ENCODE measurements at regions not wholly inside any gene's neighbourhood (a gene's known extent, or its start where the extent isn't known, plus 50 kb on each side); places are given as distances from the start of the nearest gene placed in this dataset.

DNA sequence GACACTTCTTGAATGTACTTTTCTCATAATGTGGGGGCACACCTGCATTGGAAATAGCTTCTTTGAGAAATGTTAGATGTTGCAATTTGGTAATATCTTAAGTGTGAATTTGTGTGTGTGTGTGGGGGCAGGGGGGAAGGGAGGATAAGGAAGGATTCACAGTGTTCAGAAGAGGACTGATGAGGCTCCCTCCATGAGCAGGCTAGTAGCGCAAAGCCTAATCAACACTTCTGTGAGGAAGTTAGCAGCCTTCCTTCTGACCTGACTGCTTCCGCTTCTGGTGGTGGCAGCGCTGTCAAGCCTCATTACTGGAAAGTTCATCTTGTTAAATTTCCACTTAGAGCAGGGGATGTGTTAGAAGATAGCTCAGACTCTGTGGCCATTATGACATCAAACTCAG, 295.4 kb upstream of the SPRED2 start:
- no peaks in the 10 kb centered on the region for H3K27me3 Mint-ChIP-seq (ENCODE audit: low read depth)
- no peak overlapping the region for H3K4me3 Mint-ChIP-seq
- no peak for DNase-seq (ENCODE audit: low spot score)
- no peaks in the 10 kb centered on the region for H3K4me1 Mint-ChIP-seq (ENCODE audit: low read depth)
- no peaks in the 10 kb centered on the region for H3K36me3 Mint-ChIP-seq (ENCODE audit: low read depth)
- no peaks in the 10 kb centered on the region for H3K9me3 Mint-ChIP-seq
- no peak overlapping the region for H3K27ac Mint-ChIP-seq

DNA sequence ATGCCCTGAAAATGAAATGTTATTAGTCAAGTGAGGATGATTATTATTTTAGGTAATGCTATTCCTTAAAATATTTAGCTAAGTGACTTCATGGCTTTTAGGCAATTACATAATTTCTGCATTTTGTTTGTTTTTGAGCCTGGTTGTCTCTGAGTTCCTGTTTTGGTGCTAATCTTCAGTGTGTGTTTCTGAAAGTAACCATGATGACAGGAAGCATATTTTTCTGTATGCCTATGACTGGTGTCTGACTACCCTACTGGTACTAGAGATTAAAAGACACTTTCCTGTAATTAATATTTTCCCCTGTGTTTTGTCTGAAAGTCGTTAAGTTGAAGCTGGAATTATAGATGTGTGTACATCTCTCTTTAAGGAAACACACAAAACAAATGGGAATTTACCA, 295.0 kb upstream of the SPRED2 start:
- DNase-seq (ENCODE audit: low spot score) = no peak
- H3K4me3 Mint-ChIP-seq = no peak overlapping the region
- H3K4me1 Mint-ChIP-seq (ENCODE audit: low read depth) = no peaks in the 10 kb centered on the region
- H3K27ac Mint-ChIP-seq = no peak overlapping the region
- H3K36me3 Mint-ChIP-seq (ENCODE audit: low read depth) = no peaks in the 10 kb centered on the region
- H3K9me3 Mint-ChIP-seq = no peaks in the 10 kb centered on the region
- no peaks in the 10 kb centered on the region for H3K27me3 Mint-ChIP-seq (ENCODE audit: low read depth)

DNA sequence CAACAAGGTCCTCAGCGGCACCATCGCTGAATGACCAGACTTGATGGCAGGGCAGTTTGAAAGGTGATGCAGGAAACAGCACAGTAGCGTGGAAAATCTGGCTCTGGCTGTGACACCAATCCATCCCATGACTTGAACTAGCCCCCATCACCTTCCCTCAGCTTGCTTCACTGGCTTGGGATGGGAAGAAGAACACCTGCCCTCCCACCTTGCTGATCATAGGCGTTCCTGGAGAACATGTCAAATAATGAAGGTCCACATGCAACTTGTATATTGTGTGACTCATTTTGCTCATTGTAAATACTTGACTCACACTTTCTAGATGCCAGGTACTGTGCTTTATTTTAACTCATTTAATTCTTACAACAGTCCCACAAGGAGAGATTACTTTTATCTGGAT, 292.4 kb upstream of the SPRED2 start:
- no peaks in the 10 kb centered on the region for H3K27me3 Mint-ChIP-seq (ENCODE audit: low read depth)
- no peaks in the 10 kb centered on the region for H3K36me3 Mint-ChIP-seq (ENCODE audit: low read depth)
- no peaks in the 10 kb centered on the region for H3K4me1 Mint-ChIP-seq (ENCODE audit: low read depth)
- DNase-seq (ENCODE audit: low spot score) = no peak
- no peak overlapping the region for H3K4me3 Mint-ChIP-seq
- no peaks in the 10 kb centered on the region for H3K9me3 Mint-ChIP-seq
- H3K27ac Mint-ChIP-seq = no peak overlapping the region

DNA sequence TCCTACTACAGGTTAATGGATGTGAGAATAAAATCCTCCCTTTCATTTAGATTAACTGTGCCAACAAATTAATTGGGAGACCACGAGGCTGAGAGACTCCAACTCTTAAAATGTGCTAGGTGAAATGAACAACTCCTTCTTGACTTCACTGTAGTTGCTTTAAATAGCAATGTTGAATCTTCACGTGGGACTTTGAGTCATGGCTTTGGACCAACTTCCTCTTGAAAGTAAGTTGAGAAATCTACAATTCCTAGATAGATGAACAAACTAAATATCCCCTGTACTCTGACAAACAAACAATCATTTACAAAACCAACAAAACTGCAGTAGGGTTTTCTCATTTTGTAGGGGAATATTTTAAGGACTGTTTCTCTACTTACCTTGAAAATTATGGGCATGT, 291.9 kb upstream of the SPRED2 start:
- Mint-ChIP-seq H3K9me3 (no peaks in the 10 kb centered on the region), H3K4me1 (ENCODE audit: low read depth) (no peaks in the 10 kb centered on the region), H3K4me3 (no peak overlapping the region), H3K36me3 (ENCODE audit: low read depth) (no peaks in the 10 kb centered on the region), H3K27me3 (ENCODE audit: low read depth) (no peaks in the 10 kb centered on the region), H3K27ac (no peak overlapping the region)
- DNase-seq (ENCODE audit: low spot score) = no peak

DNA sequence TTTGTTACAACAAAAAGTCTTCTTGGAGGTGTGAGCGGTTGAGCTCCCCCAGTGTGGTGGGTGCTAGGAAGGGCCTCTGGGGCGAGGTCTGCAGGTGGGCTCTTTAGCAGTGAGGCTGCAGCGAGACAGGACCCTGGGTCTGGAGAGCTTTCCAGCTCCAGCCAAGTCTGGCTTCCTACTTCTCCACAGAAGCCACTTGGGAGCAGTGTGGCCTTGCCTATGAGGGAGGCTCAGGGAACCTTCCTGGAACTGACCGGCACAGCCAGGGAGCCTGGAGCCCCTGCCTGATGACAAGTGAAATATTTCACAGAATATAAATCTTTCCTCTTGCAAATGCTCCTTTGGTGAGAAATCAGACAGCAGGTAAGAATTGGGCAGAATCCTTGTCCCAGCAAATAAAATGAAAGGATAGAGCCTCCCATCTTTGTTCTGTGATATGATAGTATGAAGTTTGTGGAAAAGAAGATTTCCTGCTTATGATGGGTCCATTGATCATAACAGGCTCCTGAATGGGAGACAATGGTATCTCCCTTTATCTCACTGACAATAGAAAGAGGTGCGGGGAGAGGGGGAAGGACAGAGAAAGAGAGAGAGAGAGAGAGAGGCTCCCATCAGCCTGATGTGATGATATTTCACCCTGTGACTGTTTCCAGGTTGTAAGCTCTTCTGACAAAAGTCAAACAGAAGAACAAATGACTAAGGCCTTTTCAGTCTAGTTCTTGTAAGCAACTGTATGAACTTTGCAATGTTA, 289.8 kb upstream of the SPRED2 start:
- Mint-ChIP-seq H3K4me3 (no peak overlapping the region), H3K27me3 (ENCODE audit: low read depth) (no peaks in the 10 kb centered on the region), H3K27ac (no peak overlapping the region), H3K9me3 (no peaks in the 10 kb centered on the region), H3K36me3 (ENCODE audit: low read depth) (no peaks in the 10 kb centered on the region), H3K4me1 (ENCODE audit: low read depth) (no peaks in the 10 kb centered on the region)
- no peak for DNase-seq (ENCODE audit: low spot score)

DNA sequence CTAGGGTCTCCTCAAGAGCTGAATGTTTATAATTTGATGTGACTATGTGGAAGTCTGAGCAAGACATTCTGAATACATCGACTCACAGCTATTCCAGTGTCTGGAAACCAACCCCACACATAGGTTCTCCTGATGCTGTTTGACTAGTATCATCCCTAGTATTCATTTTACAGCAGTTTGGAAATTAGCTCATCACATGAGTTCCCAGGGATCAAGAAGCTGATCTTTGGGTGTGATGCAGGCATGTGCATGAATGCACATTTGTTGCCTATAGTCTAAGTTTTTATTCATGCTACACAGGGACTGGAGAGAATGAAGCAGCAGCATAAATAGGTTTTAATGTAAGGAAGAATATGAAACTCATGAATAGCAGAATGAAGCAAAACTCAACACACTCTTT, 284.3 kb upstream of the SPRED2 start:
- H3K27ac Mint-ChIP-seq = no peak overlapping the region
- no peak for DNase-seq (ENCODE audit: low spot score)
- H3K36me3 Mint-ChIP-seq (ENCODE audit: low read depth) = no peaks in the 10 kb centered on the region
- H3K9me3 Mint-ChIP-seq = no peaks in the 10 kb centered on the region
- no peaks in the 10 kb centered on the region for H3K4me1 Mint-ChIP-seq (ENCODE audit: low read depth)
- H3K4me3 Mint-ChIP-seq = no peak overlapping the region
- no peaks in the 10 kb centered on the region for H3K27me3 Mint-ChIP-seq (ENCODE audit: low read depth)

DNA sequence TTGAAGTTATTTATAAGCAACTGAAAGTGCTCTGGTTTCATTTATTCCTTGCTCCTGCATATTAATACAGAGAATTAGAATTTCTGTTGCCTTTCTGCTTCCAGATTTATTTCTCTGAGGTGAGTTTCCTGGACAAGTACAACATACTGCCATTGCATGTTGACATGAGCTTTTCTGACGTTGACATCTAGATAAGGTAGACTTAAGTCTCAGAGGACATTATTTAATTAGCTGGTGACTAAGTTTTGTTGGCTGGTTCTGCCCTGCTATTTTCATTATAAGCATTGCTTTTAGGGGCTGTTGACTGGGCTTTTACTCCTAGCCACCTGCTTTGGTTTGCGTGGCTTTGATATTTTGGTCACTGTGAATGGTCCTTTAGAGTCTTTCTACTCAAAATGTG, 282.9 kb upstream of the SPRED2 start:
- Mint-ChIP-seq H3K4me1 (ENCODE audit: low read depth) (no peaks in the 10 kb centered on the region), H3K27ac (no peak overlapping the region), H3K36me3 (ENCODE audit: low read depth) (no peaks in the 10 kb centered on the region), H3K9me3 (no peaks in the 10 kb centered on the region), H3K27me3 (ENCODE audit: low read depth) (no peaks in the 10 kb centered on the region), H3K4me3 (no peak overlapping the region)
- no peak for DNase-seq (ENCODE audit: low spot score)

DNA sequence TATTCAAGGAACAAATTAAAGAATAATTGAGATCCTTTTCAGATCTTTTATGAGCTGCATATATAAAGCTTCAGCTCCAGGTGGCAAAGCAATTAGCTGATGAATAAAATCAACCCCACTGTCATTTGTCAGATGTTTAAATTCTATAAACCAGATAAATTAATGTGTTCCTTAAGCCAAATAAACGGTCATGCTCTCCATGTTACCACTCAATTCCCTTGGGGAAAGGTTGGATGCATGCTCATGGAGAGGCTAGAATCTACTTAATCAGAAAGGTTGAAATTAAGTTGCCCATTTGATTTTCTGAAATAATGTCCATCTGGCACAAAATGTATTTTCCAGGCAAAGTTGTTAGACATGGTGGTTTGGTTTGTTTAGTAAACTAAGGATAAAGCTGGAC, 282.5 kb upstream of the SPRED2 start:
- no peak for DNase-seq (ENCODE audit: low spot score)
- Mint-ChIP-seq H3K36me3 (ENCODE audit: low read depth) (no peaks in the 10 kb centered on the region), H3K4me1 (ENCODE audit: low read depth) (no peaks in the 10 kb centered on the region), H3K27me3 (ENCODE audit: low read depth) (no peaks in the 10 kb centered on the region), H3K27ac (no peak overlapping the region), H3K4me3 (no peak overlapping the region), H3K9me3 (no peaks in the 10 kb centered on the region)

DNA sequence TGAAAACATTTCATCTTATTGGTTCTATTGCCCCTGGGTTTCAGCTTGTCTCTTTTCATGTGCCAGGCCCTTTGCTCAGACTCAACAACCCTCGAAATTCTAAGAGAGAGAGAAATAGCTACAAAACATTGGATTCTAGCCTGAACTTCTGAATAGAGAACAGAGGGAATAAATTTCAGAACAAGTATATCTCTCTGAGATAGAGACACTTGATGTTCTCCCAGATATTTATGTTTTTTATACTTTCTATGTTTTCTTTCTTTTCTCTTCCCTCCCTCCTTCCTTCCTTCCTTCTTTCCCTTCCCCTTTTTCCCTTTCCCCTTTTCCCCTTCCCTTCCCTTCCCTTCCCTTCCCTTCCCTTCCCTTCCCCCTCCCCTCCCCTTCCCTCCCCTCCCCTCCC, 279.5 kb upstream of the SPRED2 start:
- no peaks in the 10 kb centered on the region for H3K9me3 Mint-ChIP-seq
- no peak overlapping the region for H3K27ac Mint-ChIP-seq
- DNase-seq (ENCODE audit: low spot score) = no peak
- H3K27me3 Mint-ChIP-seq (ENCODE audit: low read depth) = no peaks in the 10 kb centered on the region
- no peak overlapping the region for H3K4me3 Mint-ChIP-seq
- H3K36me3 Mint-ChIP-seq (ENCODE audit: low read depth) = no peaks in the 10 kb centered on the region
- H3K4me1 Mint-ChIP-seq (ENCODE audit: low read depth) = no peaks in the 10 kb centered on the region

DNA sequence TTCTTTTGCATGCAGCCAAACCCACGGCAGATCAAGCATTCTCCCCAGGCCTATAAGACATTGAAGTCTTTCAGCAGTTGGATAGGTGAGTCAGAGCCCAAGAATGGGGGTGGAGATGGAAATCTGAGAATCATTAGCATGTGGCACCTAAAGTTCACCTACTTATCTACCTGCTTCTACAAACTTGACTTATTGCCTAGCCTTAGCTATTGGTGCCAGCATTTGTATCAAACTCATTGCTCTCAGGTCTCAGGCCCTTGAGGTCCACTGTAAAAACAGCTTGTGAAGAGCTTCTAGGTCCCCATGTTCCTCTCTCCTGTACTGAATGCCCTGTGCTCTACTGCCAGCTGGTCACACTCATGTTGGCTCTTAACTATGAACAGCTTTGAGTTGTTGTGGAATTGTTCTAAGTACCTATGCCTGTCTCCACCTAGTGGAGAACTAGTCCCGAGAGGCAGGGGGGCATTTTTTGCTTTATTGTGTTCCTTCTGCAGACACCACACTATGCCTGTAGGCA, 278.4 kb upstream of the SPRED2 start:
- H3K4me1 Mint-ChIP-seq (ENCODE audit: low read depth) = no peaks in the 10 kb centered on the region
- no peak for DNase-seq (ENCODE audit: low spot score)
- no peaks in the 10 kb centered on the region for H3K27me3 Mint-ChIP-seq (ENCODE audit: low read depth)
- H3K4me3 Mint-ChIP-seq = no peak overlapping the region
- H3K27ac Mint-ChIP-seq = no peak overlapping the region
- H3K36me3 Mint-ChIP-seq (ENCODE audit: low read depth) = no peaks in the 10 kb centered on the region
- no peaks in the 10 kb centered on the region for H3K9me3 Mint-ChIP-seq

DNA sequence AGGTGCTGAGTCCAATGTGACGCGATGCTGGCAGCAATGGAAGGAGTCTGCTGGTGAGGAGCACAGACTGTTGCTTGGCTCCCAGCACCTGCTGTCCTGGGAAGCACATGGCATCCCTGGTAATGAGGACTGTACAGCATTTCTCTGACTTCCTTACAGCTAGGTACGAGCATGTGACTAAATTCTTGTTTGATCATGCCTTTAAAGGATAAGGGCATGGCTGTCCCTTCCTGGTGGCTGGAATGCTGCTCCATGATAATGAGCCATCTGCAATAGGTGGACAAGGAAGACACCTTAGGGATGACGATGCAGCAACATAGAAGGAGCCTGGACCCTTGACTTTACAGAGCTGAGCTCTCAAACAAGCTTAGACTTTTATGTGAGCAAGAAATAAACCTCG, 278.0 kb upstream of the SPRED2 start:
- no peak overlapping the region for H3K27ac Mint-ChIP-seq
- no peak overlapping the region for H3K4me3 Mint-ChIP-seq
- no peaks in the 10 kb centered on the region for H3K4me1 Mint-ChIP-seq (ENCODE audit: low read depth)

DNA sequence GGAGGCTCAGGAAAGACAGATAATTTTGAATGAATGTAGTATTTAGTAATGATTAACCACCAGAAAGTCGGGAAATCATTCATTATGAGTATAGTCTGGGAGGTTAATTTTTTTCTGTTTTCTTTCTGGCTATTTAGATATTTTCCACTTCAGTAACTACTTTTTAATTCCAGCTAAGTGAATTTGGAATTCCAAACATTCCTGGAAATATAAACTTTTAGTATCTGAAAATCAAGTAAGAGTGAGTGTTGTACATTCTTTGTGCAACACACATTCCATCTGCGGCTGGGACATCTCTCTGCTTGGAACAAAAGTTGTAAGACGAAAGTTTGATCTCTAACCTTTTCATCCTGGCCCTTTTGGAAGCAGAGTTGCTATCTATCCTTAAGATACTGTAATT, 275.7 kb upstream of the SPRED2 start:
- Mint-ChIP-seq H3K36me3 (ENCODE audit: low read depth) (no peaks in the 10 kb centered on the region), H3K27ac (no peak overlapping the region), H3K27me3 (ENCODE audit: low read depth) (no peaks in the 10 kb centered on the region), H3K4me3 (no peak overlapping the region), H3K9me3 (no peaks in the 10 kb centered on the region), H3K4me1 (ENCODE audit: low read depth) (no peaks in the 10 kb centered on the region)
- no peak for DNase-seq (ENCODE audit: low spot score)

More for the DNA sequence above, 278.0 kb upstream of the SPRED2 start:
- H3K27me3 Mint-ChIP-seq (ENCODE audit: low read depth) = no peaks in the 10 kb centered on the region
- H3K36me3 Mint-ChIP-seq (ENCODE audit: low read depth) = no peaks in the 10 kb centered on the region
- H3K9me3 Mint-ChIP-seq = no peaks in the 10 kb centered on the region
- no peak for DNase-seq (ENCODE audit: low spot score)

DNA sequence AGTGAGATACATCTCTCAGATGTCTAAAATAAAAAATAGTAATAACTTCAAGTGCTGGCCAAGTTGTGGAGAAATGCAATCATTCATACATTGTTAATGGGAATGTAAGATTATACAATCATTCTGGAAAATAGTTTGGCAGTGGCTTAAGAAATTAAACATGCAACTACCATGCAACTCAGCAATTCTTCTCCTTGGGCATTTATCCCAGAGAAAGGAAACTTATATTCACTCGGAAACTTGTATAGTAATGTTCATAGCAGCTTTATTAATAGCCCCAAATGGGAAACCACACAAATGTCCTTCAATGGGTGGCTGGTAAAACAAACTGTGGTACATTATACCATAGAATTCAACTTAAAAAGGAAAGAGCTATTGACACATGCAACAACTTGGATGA, 274.0 kb upstream of the SPRED2 start:
- H3K27ac Mint-ChIP-seq = no peak overlapping the region
- no peaks in the 10 kb centered on the region for H3K4me1 Mint-ChIP-seq (ENCODE audit: low read depth)
- H3K4me3 Mint-ChIP-seq = no peak overlapping the region
- H3K27me3 Mint-ChIP-seq (ENCODE audit: low read depth) = no peaks in the 10 kb centered on the region
- no peaks in the 10 kb centered on the region for H3K9me3 Mint-ChIP-seq
- no peak for DNase-seq (ENCODE audit: low spot score)
- H3K36me3 Mint-ChIP-seq (ENCODE audit: low read depth) = no peaks in the 10 kb centered on the region

DNA sequence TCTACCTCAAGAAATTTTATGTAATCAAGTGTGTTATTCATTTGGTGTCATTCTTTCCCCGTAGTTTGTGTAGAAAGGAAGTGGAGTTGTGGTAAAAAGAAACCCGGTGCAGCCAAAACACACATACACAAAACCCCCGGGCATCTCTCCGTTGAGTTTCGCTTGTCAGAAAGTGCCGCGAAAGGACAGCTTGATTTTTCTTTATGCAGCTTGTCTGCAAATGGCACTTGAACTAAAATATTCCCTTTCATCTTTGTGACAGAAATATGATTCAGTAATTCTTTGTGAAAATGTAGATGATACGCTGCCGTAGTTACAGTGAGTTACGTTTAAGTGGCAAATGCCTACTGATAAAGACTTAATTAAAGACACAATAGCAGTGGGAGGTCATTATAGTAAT, 268.8 kb upstream of the SPRED2 start:
- no peak overlapping the region for H3K27ac Mint-ChIP-seq
- no peaks in the 10 kb centered on the region for H3K4me1 Mint-ChIP-seq (ENCODE audit: low read depth)
- no peaks in the 10 kb centered on the region for H3K36me3 Mint-ChIP-seq (ENCODE audit: low read depth)
- H3K4me3 Mint-ChIP-seq = no peak overlapping the region
- DNase-seq (ENCODE audit: low spot score) = no peak
- no peaks in the 10 kb centered on the region for H3K27me3 Mint-ChIP-seq (ENCODE audit: low read depth)
- H3K9me3 Mint-ChIP-seq = no peaks in the 10 kb centered on the region

DNA sequence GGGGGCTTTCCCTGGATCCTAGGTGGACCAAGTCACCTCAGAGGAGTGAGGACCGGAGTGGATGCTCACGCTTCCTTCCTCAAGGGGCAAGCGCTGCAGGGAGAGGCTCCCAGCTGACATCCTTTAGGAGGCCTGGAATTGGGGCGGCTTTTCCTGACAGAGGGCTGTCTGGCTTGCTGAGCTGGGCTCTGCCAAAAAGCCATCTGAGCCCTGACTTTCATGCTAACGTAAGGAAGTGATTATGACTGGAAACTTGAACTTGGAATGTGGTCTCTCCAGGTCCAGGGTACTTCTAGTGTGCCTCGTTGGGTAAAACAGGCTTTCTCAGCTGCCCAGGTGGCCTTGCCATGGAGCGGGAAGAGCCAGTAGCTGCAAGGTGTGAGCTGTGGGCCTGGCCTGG, 268.3 kb upstream of the SPRED2 start:
- Mint-ChIP-seq H3K27me3 (ENCODE audit: low read depth) (no peaks in the 10 kb centered on the region), H3K36me3 (ENCODE audit: low read depth) (no peaks in the 10 kb centered on the region), H3K4me3 (no peak overlapping the region), H3K4me1 (ENCODE audit: low read depth) (no peaks in the 10 kb centered on the region), H3K27ac (no peak overlapping the region), H3K9me3 (no peaks in the 10 kb centered on the region)
- DNase-seq (ENCODE audit: low spot score) = no peak

Measured in T-helper 2 cell treated with Interferon-gamma antibody and Interleukin-4, amounts not matched to agents 5 μg/mL and 100 μg/mL, for 36 hours (primary cell).